ENCODE measurements at regions not wholly inside any gene's neighbourhood (a gene's known extent, or its start where the extent isn't known, plus 50 kb on each side); places are given as distances from the start of the nearest gene placed in this dataset.

DNA sequence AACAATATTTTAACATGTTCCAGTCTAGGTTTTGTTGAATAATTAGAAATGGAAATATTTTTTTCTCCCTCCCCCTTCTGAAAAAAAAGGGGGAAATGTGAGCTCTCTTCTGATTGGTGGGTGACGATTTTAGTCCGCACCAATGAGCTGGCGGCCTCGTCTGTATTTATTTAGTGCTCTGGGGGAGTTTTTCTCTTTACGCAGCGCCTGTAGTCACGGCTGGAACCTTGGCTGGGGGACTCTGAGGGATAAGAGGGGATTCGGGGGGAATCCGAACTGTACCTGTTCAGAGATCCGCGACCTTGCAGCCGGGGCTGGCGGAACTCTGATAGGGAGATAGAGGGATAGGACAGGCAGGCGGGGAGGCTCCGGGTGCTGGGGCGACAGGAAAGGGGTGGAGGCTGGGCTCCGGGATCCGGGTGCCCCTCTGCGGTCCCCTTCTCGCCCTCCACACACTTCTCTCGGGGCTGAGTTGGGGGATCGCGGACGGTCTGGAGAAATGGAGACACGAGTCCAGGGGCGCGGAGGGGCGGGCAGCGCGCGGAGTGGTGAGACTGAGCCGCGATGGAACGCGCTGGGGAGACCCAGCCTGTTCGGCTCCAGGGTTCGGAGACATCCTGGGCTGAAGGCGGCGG is 99.7 kb upstream of the HSD17B12 start:
- Histone ChIP-seq H3K9me3 (ENCODE audit: control extremely low read depth in 1 of 3, control insufficient read depth in 2 of 3, insufficient read depth in 1 of 3, low read length in 2 of 3) (peaks cover 0 to 28% (median 0%) of the 10 kb centered on the region in 3 donors), H3K4me1 (ENCODE audit: control insufficient read depth in 2 of 2, insufficient read depth in 2 of 2, low read length in 2 of 2) (peaks cover 37 to 52% of the 10 kb centered on the region in 2 donors), H2AFZ (ENCODE audit: insufficient read depth, low read depth, low read length, poor library complexity, severe bottlenecking) (peak overlapping the region; percentile 49), H4K20me1 (ENCODE audit: control insufficient read depth, insufficient read depth, low read length, poor library complexity, severe bottlenecking) (no peaks in the 10 kb centered on the region), H3K79me2 (ENCODE audit: control insufficient read depth, insufficient read depth, low read length) (no peaks in the 10 kb centered on the region), H3K27ac (ENCODE audit: low read length in 2 of 2) (no peak overlapping the region), H3K4me2 (replicated peaks; ENCODE audit: low read depth, low read length, poor library complexity, severe bottlenecking) (peak overlapping the region; percentile 90), H3K4me3 (ENCODE audit: control extremely low read depth in 1 of 5, extremely low read depth in 1 of 5, insufficient read depth in 1 of 5, low read depth in 2 of 5, low read length in 4 of 5) (peak overlapping the region in 4 of 5 experiments; percentile 13 to 44 (median 26)), H3K9ac (ENCODE audit: low read length) (peak overlapping the region; percentile 54), H3K27me3 (replicated peaks in 1 of 4; ENCODE audit: control extremely low read depth in 1 of 4, control insufficient read depth in 3 of 4, insufficient read depth in 4 of 4, low read length in 3 of 4) (peaks cover 0 to 89% (median 60%) of the 10 kb centered on the region in 4 experiments), H3K36me3 (replicated peaks in 1 of 2; ENCODE audit: control extremely low read depth in 1 of 2, control insufficient read depth in 1 of 2, extremely low read depth in 1 of 2, insufficient read depth in 2 of 2, low read length in 1 of 2) (no peaks in the 10 kb centered on the region)
- Mint-ChIP-seq H3K4me3 (peak overlapping the region; percentile 89), H3K9me3 (ENCODE audit: insufficient read depth) (no peaks in the 10 kb centered on the region), H3K27me3 (peaks cover 84% of the 10 kb centered on the region), H3K27ac (no peak overlapping the region), H3K4me1 (peaks cover 50% of the 10 kb centered on the region)
- TF ChIP-seq EZH2 (IDR thresholded peaks at IDR 0.05; ENCODE audit: borderline replicate concordance, insufficient read depth, low read depth, low read length, poor library complexity, severe bottlenecking) = no peak
- no peak for TF ChIP-seq CTCF (IDR thresholded peaks at IDR 0.05)
- ChIA-PET CTCF (no interaction called here), POLR2A (no interaction called here)
- DNase-seq (peak; percentile 27), ATAC-seq (ENCODE audit: low read depth) (no peak)
- WGBS (ENCODE audit: insufficient coverage) = 4% methylated on average over 32 of the region's 39 CpGs
- intact Hi-C loops (cut with micrococcal nuclease) = no loop called here

GRCh38 chr11:43581370-43582023 is 99.0 kb upstream of the HSD17B12 start:
- Histone ChIP-seq H3K79me2 (ENCODE audit: control insufficient read depth, insufficient read depth, low read length) (no peaks in the 10 kb centered on the region), H3K9me3 (ENCODE audit: control extremely low read depth in 1 of 3, control insufficient read depth in 2 of 3, insufficient read depth in 1 of 3, low read length in 2 of 3) (peaks cover 0 to 28% (median 0%) of the 10 kb centered on the region in 3 donors), H3K27me3 (replicated peaks in 1 of 4; ENCODE audit: control extremely low read depth in 1 of 4, control insufficient read depth in 3 of 4, insufficient read depth in 4 of 4, low read length in 3 of 4) (peaks cover 0 to 87% (median 54%) of the 10 kb centered on the region in 4 experiments), H3K4me2 (replicated peaks; ENCODE audit: low read depth, low read length, poor library complexity, severe bottlenecking) (peak overlapping the region; percentile 90), H3K4me1 (ENCODE audit: control insufficient read depth in 2 of 2, insufficient read depth in 2 of 2, low read length in 2 of 2) (peaks cover 37 to 46% of the 10 kb centered on the region in 2 donors), H4K20me1 (ENCODE audit: control insufficient read depth, insufficient read depth, low read length, poor library complexity, severe bottlenecking) (no peaks in the 10 kb centered on the region), H3K9ac (ENCODE audit: low read length) (peak overlapping the region; percentile 54), H2AFZ (ENCODE audit: insufficient read depth, low read depth, low read length, poor library complexity, severe bottlenecking) (peak overlapping the region; percentile 49), H3K4me3 (ENCODE audit: control extremely low read depth in 1 of 5, extremely low read depth in 1 of 5, insufficient read depth in 1 of 5, low read depth in 2 of 5, low read length in 4 of 5) (peak overlapping the region in 4 of 5 experiments; percentile 13 to 44 (median 26)), H3K27ac (ENCODE audit: low read length in 2 of 2) (no peak overlapping the region), H3K36me3 (replicated peaks in 1 of 2; ENCODE audit: control extremely low read depth in 1 of 2, control insufficient read depth in 1 of 2, extremely low read depth in 1 of 2, insufficient read depth in 2 of 2, low read length in 1 of 2) (no peaks in the 10 kb centered on the region)
- TF ChIP-seq CTCF (IDR thresholded peaks at IDR 0.05) = no peak
- no peak for TF ChIP-seq EZH2 (IDR thresholded peaks at IDR 0.05; ENCODE audit: borderline replicate concordance, insufficient read depth, low read depth, low read length, poor library complexity, severe bottlenecking)
- intact Hi-C loops (cut with micrococcal nuclease) = no loop called here
- peaks cover 45% of the 10 kb centered on the region for H3K4me1 Mint-ChIP-seq
- WGBS (ENCODE audit: insufficient coverage) = 3% methylated on average over 25 of the region's 39 CpGs
- H3K4me3 Mint-ChIP-seq = peak overlapping the region; percentile 89
- ATAC-seq (ENCODE audit: low read depth) (no peak), DNase-seq (no peak)
- no peaks in the 10 kb centered on the region for H3K9me3 Mint-ChIP-seq (ENCODE audit: insufficient read depth)
- peaks cover 84% of the 10 kb centered on the region for H3K27me3 Mint-ChIP-seq
- H3K27ac Mint-ChIP-seq = no peak overlapping the region
- ChIA-PET POLR2A (no interaction called here), CTCF (no interaction called here)

Data from B cell (primary cell).